ENCODE measurements at regions not wholly inside any gene's neighbourhood (a gene's known extent, or its start where the extent isn't known, plus 50 kb on each side); places are given as distances from the start of the nearest gene placed in this dataset.

DNA sequence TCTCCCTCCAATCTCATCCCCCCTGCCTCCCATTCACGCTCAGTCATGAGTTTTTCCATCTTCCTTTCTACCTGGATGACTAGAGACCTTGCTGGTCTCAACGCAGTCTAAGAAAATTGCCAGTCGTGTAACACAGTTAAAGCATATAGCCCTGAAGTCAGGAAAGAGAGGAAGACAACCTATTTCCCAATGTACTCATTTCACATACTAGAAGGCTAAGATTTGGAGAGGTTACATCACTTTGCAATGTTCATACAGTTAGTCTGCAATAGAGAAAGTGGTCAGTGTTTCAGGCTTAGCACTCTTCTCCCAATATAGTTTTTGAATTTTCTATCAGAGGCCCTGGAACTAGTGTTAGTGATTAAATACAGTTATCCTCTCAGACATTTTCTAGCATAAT lies 278.6 kb downstream of the EDEM1 start:
- Mint-ChIP-seq H3K4me1 (peaks cover 4 to 11% of the 10 kb centered on the region in 2 donors), H3K36me3 (no peaks in the 10 kb centered on the region), H3K9me3 (no peaks in the 10 kb centered on the region), H3K4me3 (no peak overlapping the region), H3K27me3 (peaks cover 9 to 16% of the 10 kb centered on the region in 2 donors), H3K27ac (no peak overlapping the region)
- no peak for ATAC-seq (replicated peaks)
- no peak for DNase-seq

DNA sequence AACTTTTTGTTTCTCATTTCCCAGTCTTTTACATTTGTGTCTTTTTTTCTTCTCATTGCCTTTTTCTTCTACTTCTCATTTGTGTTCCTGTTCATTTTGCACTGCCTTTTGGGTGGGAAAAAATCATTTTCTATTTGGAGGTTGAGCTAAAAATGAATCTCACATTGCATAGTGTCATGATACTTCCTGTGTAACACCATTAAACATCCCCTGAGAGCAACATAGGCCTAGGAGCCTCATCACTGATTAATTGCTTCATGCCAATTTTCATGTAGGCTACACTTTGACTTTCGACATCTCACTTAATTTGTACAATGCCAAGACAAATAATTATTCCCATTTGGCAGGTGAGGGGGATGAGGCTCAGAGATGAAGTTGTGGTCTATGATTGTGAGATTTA lies 279.2 kb downstream of the EDEM1 start:
- no peaks in the 10 kb centered on the region for H3K36me3 Mint-ChIP-seq
- H3K9me3 Mint-ChIP-seq: no peaks in the 10 kb centered on the region

DNA sequence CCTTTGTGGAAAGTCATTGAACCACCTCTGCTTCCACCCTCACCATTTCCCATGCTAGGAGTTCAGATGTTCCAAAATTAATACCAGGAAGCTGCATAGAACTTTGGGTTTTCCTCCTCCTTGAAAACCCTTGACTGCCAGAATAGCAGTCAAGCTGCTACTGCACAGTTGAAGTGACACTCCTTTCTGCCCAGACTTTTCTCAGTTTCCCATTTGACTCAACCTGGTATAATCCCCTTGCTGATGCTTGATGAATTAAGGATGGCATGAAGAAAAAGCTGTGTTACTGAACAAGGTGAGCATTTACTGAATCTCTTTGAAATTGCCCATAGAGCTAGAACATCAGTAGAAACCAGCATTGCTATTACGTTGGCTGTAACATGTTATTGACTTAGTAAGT lies 286.0 kb downstream of the EDEM1 start:
- no peak for DNase-seq
- no peak overlapping the region for H3K27ac Mint-ChIP-seq
- H3K4me1 Mint-ChIP-seq: no peaks in the 10 kb centered on the region
- peaks cover 1 to 3% of the 10 kb centered on the region in 2 donors for H3K9me3 Mint-ChIP-seq
- peak in 1 of 2 donors; percentile 41 for ATAC-seq (replicated peaks)
- no peaks in the 10 kb centered on the region for H3K36me3 Mint-ChIP-seq
- no peak overlapping the region for H3K4me3 Mint-ChIP-seq
- H3K27me3 Mint-ChIP-seq: peaks cover 5 to 10% of the 10 kb centered on the region in 2 donors

More for the DNA sequence above, 279.2 kb downstream of the EDEM1 start:
- DNase-seq: no peak
- peaks cover 4 to 11% of the 10 kb centered on the region in 2 donors for H3K4me1 Mint-ChIP-seq
- peaks cover 9 to 16% of the 10 kb centered on the region in 2 donors for H3K27me3 Mint-ChIP-seq
- no peak for ATAC-seq (replicated peaks)
- no peak overlapping the region for H3K27ac Mint-ChIP-seq
- no peak overlapping the region for H3K4me3 Mint-ChIP-seq

DNA sequence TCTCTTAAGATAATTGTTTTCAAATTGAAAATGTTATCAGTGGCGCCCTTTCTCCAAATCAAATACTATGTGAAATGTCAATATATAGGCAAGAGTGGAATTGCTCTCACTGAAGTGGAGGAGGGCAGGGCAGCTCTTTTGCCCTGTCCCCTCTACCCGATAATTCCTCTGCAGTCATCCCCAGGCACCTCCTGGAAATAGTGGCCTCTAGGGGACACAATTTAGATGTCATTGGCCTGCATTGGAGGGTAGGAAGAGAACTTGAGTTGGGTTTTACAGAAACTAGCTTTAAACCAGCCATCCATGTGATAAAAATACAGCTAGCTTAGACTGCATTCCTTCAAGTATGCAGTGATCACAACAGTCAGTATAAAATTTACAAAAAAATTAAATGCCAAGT lies 288.9 kb downstream of the EDEM1 start:
- peaks cover 5% of the 10 kb centered on the region in 2 donors for H3K27me3 Mint-ChIP-seq
- peaks cover 1 to 3% of the 10 kb centered on the region in 2 donors for H3K9me3 Mint-ChIP-seq
- DNase-seq (no peak), ATAC-seq (replicated peaks) (no peak)
- no peaks in the 10 kb centered on the region for H3K36me3 Mint-ChIP-seq
- H3K4me3 Mint-ChIP-seq: no peak overlapping the region
- no peaks in the 10 kb centered on the region for H3K4me1 Mint-ChIP-seq
- H3K27ac Mint-ChIP-seq: no peak overlapping the region

DNA sequence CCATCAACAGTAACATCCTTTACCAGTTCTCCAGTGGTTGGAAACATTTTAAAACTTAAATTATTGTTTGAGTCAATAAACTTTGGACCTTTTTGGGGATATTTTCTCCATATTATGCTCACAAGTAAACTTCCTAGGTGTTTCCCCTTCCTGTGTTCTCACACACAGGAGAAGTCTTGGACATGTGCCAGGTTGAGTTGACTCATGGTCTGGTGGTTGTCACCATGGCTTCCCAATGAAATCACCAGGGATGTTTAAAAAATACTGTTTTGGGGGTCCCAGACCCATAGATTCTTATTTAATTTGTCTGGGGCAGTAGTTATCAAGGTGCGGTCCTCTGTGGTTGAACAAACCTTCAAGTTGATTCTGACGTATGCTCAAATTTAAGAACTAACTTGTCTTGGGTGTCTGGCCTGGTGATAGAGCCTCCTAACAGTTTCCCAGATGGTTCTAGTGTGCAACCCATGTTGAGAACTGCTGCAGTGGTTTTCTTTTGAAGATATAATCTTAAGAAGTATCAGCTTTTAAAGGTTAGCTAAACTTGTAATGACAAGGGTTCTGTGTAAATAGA lies 291.8 kb downstream of the EDEM1 start:
- Mint-ChIP-seq H3K27ac (no peak overlapping the region), H3K9me3 (peaks cover 1 to 3% of the 10 kb centered on the region in 2 donors), H3K4me1 (no peaks in the 10 kb centered on the region), H3K36me3 (no peaks in the 10 kb centered on the region), H3K27me3 (peaks cover 5% of the 10 kb centered on the region in 2 donors), H3K4me3 (no peak overlapping the region)
- DNase-seq (no peak), ATAC-seq (replicated peaks) (no peak)

- peaks cover 1 to 2% of the 10 kb centered on the region in 2 donors for H3K27me3 Mint-ChIP-seq
Measured at GRCh38 chr3:5480190-5480589, 292.7 kb downstream of the EDEM1 start.

DNA sequence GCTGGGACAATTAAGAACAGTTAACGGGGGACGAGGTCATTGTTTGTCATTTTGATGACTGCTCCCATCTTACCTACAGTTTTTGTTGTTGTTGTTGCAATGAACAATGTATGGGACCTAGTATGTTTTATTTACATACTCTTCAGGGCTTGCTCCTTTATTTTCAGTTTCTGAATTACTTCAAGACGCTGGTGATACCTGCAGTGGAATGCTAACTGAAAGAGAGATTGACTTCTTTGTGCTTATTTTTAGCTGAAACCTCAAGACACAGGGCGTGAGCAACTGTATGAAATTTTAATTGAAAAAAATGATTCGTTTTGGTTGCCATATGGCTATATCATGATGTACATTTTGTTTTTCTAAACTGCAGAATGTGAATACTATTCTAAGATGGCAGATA lies 297.9 kb downstream of the EDEM1 start:
- Mint-ChIP-seq H3K9me3 (peaks cover 0 to 5% of the 10 kb centered on the region in 2 donors), H3K4me1 (peaks cover 3 to 10% of the 10 kb centered on the region in 2 donors), H3K36me3 (no peaks in the 10 kb centered on the region), H3K4me3 (no peak overlapping the region), H3K27ac (no peak overlapping the region), H3K27me3 (peaks cover 0 to 7% of the 10 kb centered on the region in 2 donors)
- DNase-seq: no peak
- ATAC-seq (replicated peaks): no peak

More at GRCh38 chr3:5480190-5480589, 292.7 kb downstream of the EDEM1 start:
- Mint-ChIP-seq H3K4me1 (no peaks in the 10 kb centered on the region), H3K27ac (no peak overlapping the region), H3K36me3 (no peaks in the 10 kb centered on the region), H3K9me3 (no peaks in the 10 kb centered on the region), H3K4me3 (no peak overlapping the region)
- DNase-seq (no peak), ATAC-seq (replicated peaks) (no peak)

DNA sequence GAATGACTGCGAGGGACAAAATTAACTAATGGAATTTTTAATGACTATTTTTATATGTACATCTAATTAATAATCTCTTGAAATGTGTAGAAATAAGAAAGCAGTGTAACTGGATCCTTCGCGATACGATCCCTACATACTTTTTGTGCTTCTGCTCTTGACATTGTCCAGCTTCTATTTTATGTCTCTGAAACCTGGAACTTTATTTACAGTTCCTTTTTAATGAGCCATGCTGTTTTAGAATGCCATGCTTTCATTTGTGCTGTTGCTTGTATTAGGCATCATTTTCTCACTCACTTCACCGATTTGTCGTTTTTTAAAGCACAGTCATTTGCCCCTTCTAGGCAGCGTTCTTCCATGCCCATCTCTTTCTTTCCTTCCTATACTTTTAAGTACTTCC lies 301.3 kb downstream of the EDEM1 start:
- peaks cover 0 to 13% of the 10 kb centered on the region in 2 donors for H3K27me3 Mint-ChIP-seq
- H3K9me3 Mint-ChIP-seq: peaks cover 0 to 5% of the 10 kb centered on the region in 2 donors
- no peaks in the 10 kb centered on the region for H3K36me3 Mint-ChIP-seq
- H3K4me3 Mint-ChIP-seq: no peak overlapping the region
- H3K27ac Mint-ChIP-seq: no peak overlapping the region
- ATAC-seq (replicated peaks) (no peak), DNase-seq (no peak)
- peaks cover 3 to 10% of the 10 kb centered on the region in 2 donors for H3K4me1 Mint-ChIP-seq

GRCh38 chr3:5489536-5489935 lies 302.0 kb downstream of the EDEM1 start:
- Mint-ChIP-seq H3K27ac (no peak overlapping the region), H3K9me3 (peaks cover 0 to 5% of the 10 kb centered on the region in 2 donors), H3K27me3 (peaks cover 0 to 13% of the 10 kb centered on the region in 2 donors), H3K36me3 (no peaks in the 10 kb centered on the region), H3K4me1 (peaks cover 3 to 10% of the 10 kb centered on the region in 2 donors), H3K4me3 (no peak overlapping the region)
- peak; percentile 58 to 66 for ATAC-seq (replicated peaks)
- no peak for DNase-seq

GRCh38 chr3:5494905-5495519 lies 307.5 kb downstream of the EDEM1 start:
- peaks cover 5 to 9% of the 10 kb centered on the region in 2 donors for H3K4me1 Mint-ChIP-seq
- no peaks in the 10 kb centered on the region for H3K9me3 Mint-ChIP-seq
- ATAC-seq (replicated peaks): no peak
- no peaks in the 10 kb centered on the region for H3K36me3 Mint-ChIP-seq
- H3K4me3 Mint-ChIP-seq: no peak overlapping the region
- H3K27ac Mint-ChIP-seq: no peak overlapping the region
- peaks cover 0 to 6% of the 10 kb centered on the region in 2 donors for H3K27me3 Mint-ChIP-seq
- DNase-seq: no peak

DNA sequence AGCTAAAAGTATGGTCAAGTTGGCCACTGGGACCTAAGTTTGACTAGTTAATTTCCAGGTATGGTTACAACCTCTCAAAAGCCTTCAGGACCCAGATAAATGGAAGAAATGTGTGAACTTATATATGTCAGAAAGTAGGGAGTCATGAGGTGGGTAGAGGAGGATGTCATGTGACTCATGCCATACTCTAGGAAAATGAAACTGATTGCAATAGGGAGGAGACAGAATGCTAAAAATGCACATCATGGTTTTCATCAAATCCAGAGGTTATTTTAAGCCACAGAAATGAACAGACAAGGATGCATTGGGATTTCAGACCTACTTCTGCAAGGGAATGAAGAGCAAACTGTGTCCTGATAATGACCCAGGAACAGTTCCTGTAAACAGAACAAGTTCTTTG lies 310.0 kb downstream of the EDEM1 start:
- H3K4me3 Mint-ChIP-seq: no peak overlapping the region

GRCh38 chr3:5498981-5499380 lies 311.5 kb downstream of the EDEM1 start:
- H3K36me3 Mint-ChIP-seq: no peaks in the 10 kb centered on the region
- H3K27ac Mint-ChIP-seq: no peak overlapping the region
- H3K27me3 Mint-ChIP-seq: peaks cover 0 to 4% of the 10 kb centered on the region in 2 donors
- DNase-seq (no peak), ATAC-seq (replicated peaks) (peak; percentile 29 to 46)
- H3K4me3 Mint-ChIP-seq: no peak overlapping the region
- H3K4me1 Mint-ChIP-seq: peaks cover 5 to 9% of the 10 kb centered on the region in 2 donors
- no peaks in the 10 kb centered on the region for H3K9me3 Mint-ChIP-seq

More for the DNA sequence above, 310.0 kb downstream of the EDEM1 start:
- no peak overlapping the region for H3K27ac Mint-ChIP-seq
- H3K27me3 Mint-ChIP-seq: no peaks in the 10 kb centered on the region
- no peak for DNase-seq
- ATAC-seq (replicated peaks): no peak
- H3K9me3 Mint-ChIP-seq: no peaks in the 10 kb centered on the region
- peaks cover 5 to 9% of the 10 kb centered on the region in 2 donors for H3K4me1 Mint-ChIP-seq
- H3K36me3 Mint-ChIP-seq: no peaks in the 10 kb centered on the region

DNA sequence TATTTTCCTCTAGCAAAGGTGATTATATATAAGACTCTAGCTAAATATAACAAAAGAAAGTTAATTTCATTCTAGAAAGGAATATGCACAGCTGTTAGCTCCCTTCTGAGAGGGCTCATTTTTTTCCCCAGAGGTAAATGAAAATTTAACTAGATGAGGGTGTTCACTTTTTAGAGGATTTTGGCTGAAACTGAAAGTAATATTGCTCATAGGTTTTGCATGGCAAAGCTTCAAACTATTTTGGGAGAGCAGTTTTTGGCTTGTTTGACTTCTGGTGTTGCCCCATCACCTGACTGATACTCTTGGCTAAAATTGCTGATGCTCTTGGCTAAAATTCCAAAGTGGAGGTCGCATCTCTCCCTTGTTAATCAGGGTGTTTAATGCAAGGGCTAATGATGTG lies 311.9 kb downstream of the EDEM1 start:
- Mint-ChIP-seq H3K9me3 (no peaks in the 10 kb centered on the region), H3K27me3 (peaks cover 0 to 5% of the 10 kb centered on the region in 2 donors), H3K36me3 (no peaks in the 10 kb centered on the region), H3K4me3 (no peak overlapping the region), H3K27ac (no peak overlapping the region), H3K4me1 (peaks cover 5 to 9% of the 10 kb centered on the region in 2 donors)
- DNase-seq: no peak
- ATAC-seq (replicated peaks): peak; percentile 69 to 85

GRCh38 chr3:5503136-5503535 lies 315.6 kb downstream of the EDEM1 start:
- ATAC-seq (replicated peaks) (no peak), DNase-seq (no peak)
- peaks cover 4 to 5% of the 10 kb centered on the region in 2 donors for H3K36me3 Mint-ChIP-seq
- H3K9me3 Mint-ChIP-seq: peaks cover 4 to 9% of the 10 kb centered on the region in 2 donors
- peaks cover 5 to 9% of the 10 kb centered on the region in 2 donors for H3K4me1 Mint-ChIP-seq
- H3K27me3 Mint-ChIP-seq: peaks cover 5 to 9% of the 10 kb centered on the region in 2 donors
- no peak overlapping the region for H3K4me3 Mint-ChIP-seq
- H3K27ac Mint-ChIP-seq: no peak overlapping the region

- DNase-seq (no peak), ATAC-seq (replicated peaks) (no peak)
- Mint-ChIP-seq H3K9me3 (peaks cover 12 to 16% of the 10 kb centered on the region in 2 donors), H3K4me3 (no peak overlapping the region), H3K4me1 (peaks cover 5 to 8% of the 10 kb centered on the region in 2 donors), H3K36me3 (peaks cover 5 to 9% of the 10 kb centered on the region in 2 donors), H3K27me3 (peaks cover 5 to 9% of the 10 kb centered on the region in 2 donors), H3K27ac (no peak overlapping the region)
Measured at GRCh38 chr3:5504135-5504534, 316.6 kb downstream of the EDEM1 start.

All from stimulated activated naive B cell treated with anti-CD40 and anti-IgM and Interleukin-4, amounts not matched to agents 10 μg/mL and 1 μg/mL and 100 μg/mL, for 72 hours (primary cell).